Sigmoid colon (tissue), 6 donors: ENCODE measurements at regions not wholly inside any gene's neighbourhood (a gene's known extent, or its start where the extent isn't known, plus 50 kb on each side); places are given as distances from the start of the nearest gene placed in this dataset.

ENCODE experiments used
- DNase-seq: peaks from one replicate; pipeline ENCODE4 v3.0.0-alpha.2; 2019
- H3K27ac ChIP-seq, 4 donors: fragments of 200-600 bp; sonication (generic); one replicate each; pipeline ENCODE4 v1.5.1; 2016 to 2019; ENCODE audit warnings: mild to moderate bottlenecking in 1 of 4
- H3K27me3 ChIP-seq, 3 donors: fragments of 200-600 bp; sonication (generic); one replicate each; pipeline ENCODE4 v1.5.1; 2019; ENCODE audit warnings: mild to moderate bottlenecking in 1 of 3
- H3K36me3 ChIP-seq, 4 donors: fragments of 200-600 bp; sonication (generic); one replicate each; pipeline ENCODE4 v1.5.1; 2016 to 2019
- H3K4me1 ChIP-seq, 4 donors: fragments of 200-600 bp; sonication (generic); one replicate each; pipeline ENCODE4 v1.5.1; 2017 to 2019
- H3K4me3 ChIP-seq, 4 donors: fragments of 200-600 bp; sonication (generic); one replicate each; pipeline ENCODE4 v1.5.1; 2017 to 2019; ENCODE audit warnings: mild to moderate bottlenecking in 2 of 4, moderate library complexity in 1 of 4
- H3K9me3 ChIP-seq, 4 donors: fragments of 200-600 bp in 3 of 4; sonication (generic) in 3 of 4; one replicate each; pipeline versions ENCODE4 v1.5.1 to v1.6.1; 2013 to 2019
- CTCF ChIP-seq, 4 experiments: fragments of 450-650 bp in 3 of 4; fragments of 200-600 bp in 1 of 4; IDR thresholded peaks; one replicate each; pipeline ENCODE4 v1.5.1; 2016 to 2019; ENCODE audit warnings: antibody characterized with exemption in 4 of 4, mild to moderate bottlenecking in 3 of 4, moderate library complexity in 2 of 4
- EP300 ChIP-seq, 4 donors: sonication (generic); formaldehyde crosslinking; IDR thresholded peaks; one replicate each; pipeline ENCODE4 v1.6.1; 2017; ENCODE audit warnings: antibody characterized with exemption in 4 of 4
- POLR2A ChIP-seq, 2 donors: fragments of 450-650 bp; IDR thresholded peaks; one replicate each; pipeline ENCODE4 v1.6.1; 2016; ENCODE audit warnings: antibody characterized with exemption in 2 of 2, mild to moderate bottlenecking in 2 of 2, moderate library complexity in 2 of 2
- POLR2AphosphoS5 ChIP-seq, 4 donors: sonication (generic); formaldehyde crosslinking; IDR thresholded peaks; one replicate each; pipeline ENCODE4 v1.6.1; 2017; ENCODE audit warnings: antibody characterized with exemption in 4 of 4
- WGBS, 2 donors: extraction: QIAGEN DNeasy Blood & Tissue Kit; methylation state at CpG; one replicate each; pipeline ENCODE4 v1.1.7; 2013; 5-methylcytosine and 5-hydroxymethylcytosine counted together
- intact Hi-C: fragments of 100-400 bp; cut with DNase I; formaldehyde crosslinking; loops from one replicate; pipeline ENCODE4 v1.15.1; 2023
- donor health status: healthy with polysubstance abuse.
- donor health status: healthy.

- no peak overlapping the region for H3K4me3 ChIP-seq
- H3K27me3 ChIP-seq, result no peaks in the 10 kb centered on the region
- peaks cover 0 to 3% (median 0%) of the 10 kb centered on the region in 4 donors for H3K4me1 ChIP-seq
- H3K27ac ChIP-seq, result no peak overlapping the region
- H3K9me3 ChIP-seq, result no peaks in the 10 kb centered on the region
- H3K36me3 ChIP-seq, result no peaks in the 10 kb centered on the region
- intact Hi-C loops, result no loop called here
- TF ChIP-seq POLR2AphosphoS5 (IDR thresholded peaks at IDR 0.05) (no peak), CTCF (IDR thresholded peaks at IDR 0.05) (no peak), EP300 (IDR thresholded peaks at IDR 0.05) (no peak), POLR2A (IDR thresholded peaks at IDR 0.05) (no peak)
- DNase-seq, result no peak
- WGBS, 2 donors, result 58 to 90% methylated on average over 5 of the region's 5 CpGs
Observed at GRCh38 chr18:6626457-6626856, 103.1 kb upstream of the ARHGAP28 start.

GRCh38 chr18:6627645-6628044 lies 101.9 kb upstream of the ARHGAP28 start:
- intact Hi-C loops, result no loop called here
- TF ChIP-seq CTCF (IDR thresholded peaks at IDR 0.05), result no peak
- TF ChIP-seq POLR2A (IDR thresholded peaks at IDR 0.05), result no peak
- TF ChIP-seq POLR2AphosphoS5 (IDR thresholded peaks at IDR 0.05), result no peak
- TF ChIP-seq EP300 (IDR thresholded peaks at IDR 0.05), result no peak
- Histone ChIP-seq H3K27ac (no peak overlapping the region), H3K36me3 (no peaks in the 10 kb centered on the region), H3K4me1 (peaks cover 0 to 3% (median 0%) of the 10 kb centered on the region in 4 donors), H3K27me3 (no peaks in the 10 kb centered on the region), H3K4me3 (no peak overlapping the region), H3K9me3 (peaks cover 0 to 2% (median 0%) of the 10 kb centered on the region in 4 donors)
- DNase-seq, result no peak
- WGBS, 2 donors, result 88 to 90% methylated on average over 4 of the region's 4 CpGs

GRCh38 chr18:6628187-6628586 lies 101.3 kb upstream of the ARHGAP28 start:
- no peak for DNase-seq
- Histone ChIP-seq H3K27ac (no peak overlapping the region), H3K36me3 (no peaks in the 10 kb centered on the region), H3K9me3 (peaks cover 0 to 2% (median 0%) of the 10 kb centered on the region in 4 donors), H3K4me1 (peaks cover 0 to 3% (median 0%) of the 10 kb centered on the region in 4 donors), H3K4me3 (no peak overlapping the region), H3K27me3 (no peaks in the 10 kb centered on the region)
- intact Hi-C loops, result no loop called here
- no peak for TF ChIP-seq POLR2AphosphoS5 (IDR thresholded peaks at IDR 0.05)
- TF ChIP-seq POLR2A (IDR thresholded peaks at IDR 0.05), result no peak
- TF ChIP-seq CTCF (IDR thresholded peaks at IDR 0.05), result no peak
- TF ChIP-seq EP300 (IDR thresholded peaks at IDR 0.05), result no peak
- 55 to 78% methylated on average over 2 of the region's 2 CpGs for WGBS, 2 donors

GRCh38 chr18:6629635-6630140 lies 99.8 kb upstream of the ARHGAP28 start:
- H3K27me3 ChIP-seq, result no peaks in the 10 kb centered on the region
- H3K4me1 ChIP-seq, result no peaks in the 10 kb centered on the region
- TF ChIP-seq POLR2AphosphoS5 (IDR thresholded peaks at IDR 0.05), result no peak
- TF ChIP-seq CTCF (IDR thresholded peaks at IDR 0.05), result no peak
- no peak for TF ChIP-seq POLR2A (IDR thresholded peaks at IDR 0.05)
- no peak for TF ChIP-seq EP300 (IDR thresholded peaks at IDR 0.05)
- no peak overlapping the region for H3K4me3 ChIP-seq
- H3K27ac ChIP-seq, result no peak overlapping the region
- 86 to 89% methylated on average over 5 of the region's 5 CpGs for WGBS, 2 donors
- H3K9me3 ChIP-seq, result peaks cover 0 to 2% (median 0%) of the 10 kb centered on the region in 4 donors
- intact Hi-C loops, result no loop called here
- no peaks in the 10 kb centered on the region for H3K36me3 ChIP-seq
- no peak for DNase-seq

- TF ChIP-seq EP300 (IDR thresholded peaks at IDR 0.05), result no peak
- no peak for TF ChIP-seq POLR2A (IDR thresholded peaks at IDR 0.05)
- TF ChIP-seq CTCF (IDR thresholded peaks at IDR 0.05), result no peak
- no peak for TF ChIP-seq POLR2AphosphoS5 (IDR thresholded peaks at IDR 0.05)
- no peaks in the 10 kb centered on the region for H3K27me3 ChIP-seq
- H3K9me3 ChIP-seq, result peaks cover 0 to 2% (median 0%) of the 10 kb centered on the region in 4 donors
- intact Hi-C loops, result no loop called here
- DNase-seq, result no peak
- WGBS, 2 donors, result 30 to 46% methylated on average over 3 of the region's 3 CpGs
- no peak overlapping the region for H3K4me3 ChIP-seq
- no peak overlapping the region for H3K27ac ChIP-seq
- H3K36me3 ChIP-seq, result no peaks in the 10 kb centered on the region
- no peaks in the 10 kb centered on the region for H3K4me1 ChIP-seq
Observed at GRCh38 chr18:6633310-6633709, 96.2 kb upstream of the ARHGAP28 start.
